ENCODE measurements at regions not wholly inside any gene's neighbourhood (a gene's known extent, or its start where the extent isn't known, plus 50 kb on each side); places are given as distances from the start of the nearest gene placed in this dataset.

DNA sequence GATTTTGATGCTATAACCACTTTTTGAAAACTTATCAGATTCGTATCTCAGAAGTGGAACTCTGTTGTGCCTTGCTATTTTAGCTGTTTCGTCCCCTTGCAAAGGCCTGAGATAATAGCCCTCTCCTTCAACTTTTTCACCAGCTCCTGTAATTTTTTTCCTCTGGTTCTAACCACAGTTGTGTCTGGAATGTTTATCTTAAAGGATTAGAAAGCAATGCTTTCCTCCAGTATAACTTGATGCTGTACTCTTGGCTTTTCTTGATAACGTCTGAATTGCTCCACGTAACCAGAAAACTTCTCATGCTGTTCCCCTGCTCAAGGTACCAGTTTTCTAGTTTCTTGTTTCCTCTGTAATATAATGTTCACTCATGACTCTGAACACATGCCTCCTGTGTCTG is 209.4 kb downstream of the DTWD2 start:
- no TSS peak for BruUV-seq (replicated peaks)
- CTCF ChIA-PET = no interaction called here
- no peak for FAIRE-seq

More for the DNA sequence above, 209.4 kb downstream of the DTWD2 start:
- Histone ChIP-seq H3K9me3 (replicated peaks; ENCODE audit: control insufficient read depth, insufficient read depth, low read length) (no peaks in the 10 kb centered on the region), H3K27ac (ENCODE audit: insufficient read depth, low read depth, low read length) (no peak overlapping the region), H3K4me2 (ENCODE audit: insufficient read depth, low read length) (no peak overlapping the region), H3K4me1 (ENCODE audit: control insufficient read depth, extremely low read depth, insufficient read depth, low read length) (no peaks in the 10 kb centered on the region), H3K9ac (replicated peaks; ENCODE audit: extremely low read depth, insufficient read depth, low read length) (no peak overlapping the region), H4K20me1 (replicated peaks; ENCODE audit: control insufficient read depth, extremely low read depth, insufficient read depth, low read length) (no peaks in the 10 kb centered on the region), H2AFZ (ENCODE audit: low read depth, low read length) (no peak overlapping the region), H3K4me3 (replicated peaks in 1 of 3; ENCODE audit: insufficient read depth in 1 of 3, low read depth in 1 of 3, low read length in 3 of 3) (no peak overlapping the region), H3K36me3 (ENCODE audit: control insufficient read depth in 2 of 2, extremely low read depth in 1 of 2, insufficient read depth in 2 of 2, low read length in 2 of 2) (no peaks in the 10 kb centered on the region), H3K9me1 (replicated peaks; ENCODE audit: control insufficient read depth, extremely low read depth, insufficient read depth, low read length) (no peaks in the 10 kb centered on the region), H3K79me2 (ENCODE audit: control insufficient read depth, insufficient read depth, low read length) (no peaks in the 10 kb centered on the region), H3K27me3 (ENCODE audit: control insufficient read depth in 2 of 2, insufficient read depth in 2 of 2, low read length in 2 of 2) (no peaks in the 10 kb centered on the region)
- no peak for TF ChIP-seq POLR2A (IDR thresholded peaks at IDR 0.05; ENCODE audit: low read depth, low read length)
- TF ChIP-seq, protein P1, sequence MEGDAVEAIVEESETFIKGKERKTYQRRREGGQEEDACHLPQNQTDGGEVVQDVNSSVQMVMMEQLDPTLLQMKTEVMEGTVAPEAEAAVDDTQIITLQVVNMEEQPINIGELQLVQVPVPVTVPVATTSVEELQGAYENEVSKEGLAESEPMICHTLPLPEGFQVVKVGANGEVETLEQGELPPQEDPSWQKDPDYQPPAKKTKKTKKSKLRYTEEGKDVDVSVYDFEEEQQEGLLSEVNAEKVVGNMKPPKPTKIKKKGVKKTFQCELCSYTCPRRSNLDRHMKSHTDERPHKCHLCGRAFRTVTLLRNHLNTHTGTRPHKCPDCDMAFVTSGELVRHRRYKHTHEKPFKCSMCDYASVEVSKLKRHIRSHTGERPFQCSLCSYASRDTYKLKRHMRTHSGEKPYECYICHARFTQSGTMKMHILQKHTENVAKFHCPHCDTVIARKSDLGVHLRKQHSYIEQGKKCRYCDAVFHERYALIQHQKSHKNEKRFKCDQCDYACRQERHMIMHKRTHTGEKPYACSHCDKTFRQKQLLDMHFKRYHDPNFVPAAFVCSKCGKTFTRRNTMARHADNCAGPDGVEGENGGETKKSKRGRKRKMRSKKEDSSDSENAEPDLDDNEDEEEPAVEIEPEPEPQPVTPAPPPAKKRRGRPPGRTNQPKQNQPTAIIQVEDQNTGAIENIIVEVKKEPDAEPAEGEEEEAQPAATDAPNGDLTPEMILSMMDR (IDR thresholded peaks at IDR 0.05; ENCODE audit: extremely low read depth in 1 of 2, insufficient read depth in 1 of 2, low read depth in 1 of 2, low read length in 2 of 2) = no peak
- no peak for TF ChIP-seq GATA2 (IDR thresholded peaks at IDR 0.05; ENCODE audit: insufficient read depth, insufficient read length, low read depth, low read length)
- TF ChIP-seq POLR2AphosphoS5 (IDR thresholded peaks at IDR 0.05; ENCODE audit: insufficient read depth, low read depth, low read length) = no peak
- TF ChIP-seq JUN (IDR thresholded peaks at IDR 0.05; ENCODE audit: borderline replicate concordance, insufficient read depth, insufficient read length, low read depth) = no peak
- TF ChIP-seq, protein P2, sequence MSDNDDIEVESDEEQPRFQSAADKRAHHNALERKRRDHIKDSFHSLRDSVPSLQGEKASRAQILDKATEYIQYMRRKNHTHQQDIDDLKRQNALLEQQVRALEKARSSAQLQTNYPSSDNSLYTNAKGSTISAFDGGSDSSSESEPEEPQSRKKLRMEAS (IDR thresholded peaks at IDR 0.05; ENCODE audit: insufficient read depth, insufficient read length) = no peak
- TF ChIP-seq EZH2 (IDR thresholded peaks at IDR 0.05; ENCODE audit: borderline replicate concordance, low read depth, low read length, severe bottlenecking) = no peak
- TF ChIP-seq MYC (IDR thresholded peaks at IDR 0.05; ENCODE audit: low read depth, low read length) = no peak
- no peak for TF ChIP-seq FOS (IDR thresholded peaks at IDR 0.05; ENCODE audit: borderline replicate concordance, insufficient read depth, low read length)
- DNase-seq (ENCODE audit: low read depth, low spot score) = no peak
- dilution Hi-C loops (cut with MboI; ENCODE audit: extremely low pct_ligation_motif_present, low sequenced_read_pairs) = no loop called here
- POLR2A ChIA-PET = no interaction called here
- intact Hi-C loops (cut with micrococcal nuclease) = no loop called here
